ENCODE measurements at regions not wholly inside any gene's neighbourhood (a gene's known extent, or its start where the extent isn't known, plus 50 kb on each side); places are given as distances from the start of the nearest gene placed in this dataset.

GRCh38 chr2:187230088-187230487, 218.0 kb downstream of the CALCRL start:
- H3K4me3 ChIP-seq (ENCODE audit: low read depth, low read length), result no peak overlapping the region
- no peak for TF ChIP-seq CTCF (IDR thresholded peaks at IDR 0.05; ENCODE audit: insufficient read depth, low read length, poor library complexity, severe bottlenecking)
- no peak for DNase-seq (ENCODE audit: low read depth)
- H3K36me3 ChIP-seq (ENCODE audit: control insufficient read depth, insufficient read depth, low read length), result no peaks in the 10 kb centered on the region
- no peaks in the 10 kb centered on the region for H3K27me3 ChIP-seq (ENCODE audit: control insufficient read depth, insufficient read depth, low read length)

DNA sequence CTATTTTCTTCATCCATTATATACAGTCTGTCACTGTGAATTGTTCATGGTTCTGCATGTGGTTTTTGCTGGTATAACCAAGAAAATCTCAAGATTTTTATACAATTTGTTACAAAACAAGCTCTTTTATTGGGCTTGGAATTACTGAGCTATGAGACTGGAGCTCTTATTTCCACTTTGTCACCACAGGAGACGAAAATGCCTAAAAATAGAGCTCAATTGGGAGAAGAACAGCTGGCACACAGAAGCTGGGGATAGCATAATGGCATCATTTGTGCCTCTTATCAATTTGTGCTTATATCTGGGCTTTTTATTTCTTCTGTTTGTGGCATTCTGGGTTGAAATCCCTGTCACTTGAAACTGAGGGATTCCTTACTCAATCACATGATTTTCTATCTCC, 219.1 kb downstream of the CALCRL start:
- Histone ChIP-seq H3K36me3 (ENCODE audit: control insufficient read depth, insufficient read depth, low read length) (no peaks in the 10 kb centered on the region), H3K27me3 (ENCODE audit: control insufficient read depth, insufficient read depth, low read length) (no peaks in the 10 kb centered on the region), H3K4me3 (ENCODE audit: low read depth, low read length) (no peak overlapping the region)
- TF ChIP-seq CTCF (IDR thresholded peaks at IDR 0.05; ENCODE audit: insufficient read depth, low read length, poor library complexity, severe bottlenecking), result no peak
- DNase-seq (ENCODE audit: low read depth), result no peak

GRCh38 chr2:187224989-187225388, 223.1 kb downstream of the CALCRL start:
- no peak for TF ChIP-seq CTCF (IDR thresholded peaks at IDR 0.05; ENCODE audit: insufficient read depth, low read length, poor library complexity, severe bottlenecking)
- no peaks in the 10 kb centered on the region for H3K27me3 ChIP-seq (ENCODE audit: control insufficient read depth, insufficient read depth, low read length)
- H3K36me3 ChIP-seq (ENCODE audit: control insufficient read depth, insufficient read depth, low read length), result no peaks in the 10 kb centered on the region
- DNase-seq (ENCODE audit: low read depth), result no peak
- H3K4me3 ChIP-seq (ENCODE audit: low read depth, low read length), result no peak overlapping the region

DNA sequence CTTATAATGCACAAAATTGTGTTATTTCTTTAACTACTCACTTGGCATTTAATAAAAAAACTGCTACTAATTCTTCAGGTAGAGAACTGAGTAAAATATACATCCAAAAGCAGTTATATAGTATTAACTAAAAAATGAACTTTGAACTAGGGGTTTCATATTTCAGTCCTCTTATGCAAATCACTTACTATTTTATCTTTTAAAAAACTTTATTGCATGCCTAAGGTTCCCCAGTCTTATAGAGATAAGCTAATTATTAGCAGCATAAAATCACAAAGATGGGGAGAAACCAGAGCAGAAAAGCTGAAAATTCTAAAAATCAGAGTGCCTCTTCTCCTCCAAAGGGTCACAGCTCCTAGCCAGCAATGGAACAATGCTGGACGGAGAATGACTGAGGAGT, 228.0 kb downstream of the CALCRL start:
- Histone ChIP-seq H3K4me3 (ENCODE audit: low read depth, low read length) (no peak overlapping the region), H3K36me3 (ENCODE audit: control insufficient read depth, insufficient read depth, low read length) (no peaks in the 10 kb centered on the region), H3K27me3 (ENCODE audit: control insufficient read depth, insufficient read depth, low read length) (no peaks in the 10 kb centered on the region)
- DNase-seq (ENCODE audit: low read depth), result no peak
- TF ChIP-seq CTCF (IDR thresholded peaks at IDR 0.05; ENCODE audit: insufficient read depth, low read length, poor library complexity, severe bottlenecking), result no peak

- no peaks in the 10 kb centered on the region for H3K27me3 ChIP-seq (ENCODE audit: control insufficient read depth, insufficient read depth, low read length)
- no peak overlapping the region for H3K4me3 ChIP-seq (ENCODE audit: low read depth, low read length)
- no peaks in the 10 kb centered on the region for H3K36me3 ChIP-seq (ENCODE audit: control insufficient read depth, insufficient read depth, low read length)
- TF ChIP-seq CTCF (IDR thresholded peaks at IDR 0.05; ENCODE audit: insufficient read depth, low read length, poor library complexity, severe bottlenecking), result no peak
- no peak for DNase-seq (ENCODE audit: low read depth)
Measured at GRCh38 chr2:187215532-187216240, 232.4 kb downstream of the CALCRL start.

DNA sequence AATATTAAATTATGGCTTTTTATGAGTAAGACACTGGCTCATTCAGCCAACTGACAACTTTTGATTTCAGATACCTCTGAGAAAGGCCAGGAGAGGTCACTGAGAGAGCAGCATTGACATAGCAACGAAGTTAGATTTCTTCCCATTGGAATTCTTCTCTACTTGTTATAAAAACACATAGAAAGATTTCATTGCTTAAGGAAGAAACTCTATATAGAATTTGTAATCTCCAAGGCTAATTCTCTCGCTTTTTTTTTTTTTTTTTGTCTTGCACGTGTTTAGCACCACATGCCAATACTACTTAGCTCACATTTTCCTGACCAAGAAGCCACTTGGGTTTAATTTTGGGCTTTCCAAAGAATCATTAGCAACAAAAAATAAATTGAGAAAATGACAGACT, 233.7 kb downstream of the CALCRL start:
- Histone ChIP-seq H3K4me3 (ENCODE audit: low read depth, low read length) (no peak overlapping the region), H3K27me3 (ENCODE audit: control insufficient read depth, insufficient read depth, low read length) (no peaks in the 10 kb centered on the region), H3K36me3 (ENCODE audit: control insufficient read depth, insufficient read depth, low read length) (no peaks in the 10 kb centered on the region)
- DNase-seq (ENCODE audit: low read depth), result no peak
- TF ChIP-seq CTCF (IDR thresholded peaks at IDR 0.05; ENCODE audit: insufficient read depth, low read length, poor library complexity, severe bottlenecking), result no peak
